ENCODE measurements at regions not wholly inside any gene's neighbourhood (a gene's known extent, or its start where the extent isn't known, plus 50 kb on each side); places are given as distances from the start of the nearest gene placed in this dataset.

DNA sequence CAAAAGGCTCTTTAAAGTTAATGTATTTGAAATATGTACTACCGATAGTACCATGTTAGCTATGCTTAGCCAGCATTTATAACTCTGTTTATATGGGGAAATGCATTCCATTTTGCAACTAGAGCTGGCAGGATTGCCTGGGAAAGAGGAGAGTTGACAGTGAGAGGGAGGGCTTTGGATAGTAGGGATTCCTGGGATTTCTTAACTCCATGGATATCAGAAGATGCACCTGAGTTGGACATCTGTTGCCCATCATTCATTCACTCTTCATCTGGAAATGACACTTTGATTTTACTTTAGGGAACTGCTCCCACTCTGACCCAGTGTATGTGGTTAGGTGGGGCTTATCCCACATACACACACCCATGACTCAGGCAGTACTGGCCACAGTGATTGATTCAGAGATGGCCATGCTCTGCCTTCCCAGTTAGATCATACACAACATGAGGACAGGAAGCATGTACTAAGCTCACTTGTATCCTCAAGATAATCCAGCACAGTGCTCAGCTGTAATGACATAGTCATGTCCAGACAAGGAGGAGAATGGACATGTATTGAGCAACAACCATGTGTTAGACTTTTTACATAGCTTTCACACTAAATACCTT, 248.8 kb downstream of the MREG start (continued):
- TF ChIP-seq, protein P1, sequence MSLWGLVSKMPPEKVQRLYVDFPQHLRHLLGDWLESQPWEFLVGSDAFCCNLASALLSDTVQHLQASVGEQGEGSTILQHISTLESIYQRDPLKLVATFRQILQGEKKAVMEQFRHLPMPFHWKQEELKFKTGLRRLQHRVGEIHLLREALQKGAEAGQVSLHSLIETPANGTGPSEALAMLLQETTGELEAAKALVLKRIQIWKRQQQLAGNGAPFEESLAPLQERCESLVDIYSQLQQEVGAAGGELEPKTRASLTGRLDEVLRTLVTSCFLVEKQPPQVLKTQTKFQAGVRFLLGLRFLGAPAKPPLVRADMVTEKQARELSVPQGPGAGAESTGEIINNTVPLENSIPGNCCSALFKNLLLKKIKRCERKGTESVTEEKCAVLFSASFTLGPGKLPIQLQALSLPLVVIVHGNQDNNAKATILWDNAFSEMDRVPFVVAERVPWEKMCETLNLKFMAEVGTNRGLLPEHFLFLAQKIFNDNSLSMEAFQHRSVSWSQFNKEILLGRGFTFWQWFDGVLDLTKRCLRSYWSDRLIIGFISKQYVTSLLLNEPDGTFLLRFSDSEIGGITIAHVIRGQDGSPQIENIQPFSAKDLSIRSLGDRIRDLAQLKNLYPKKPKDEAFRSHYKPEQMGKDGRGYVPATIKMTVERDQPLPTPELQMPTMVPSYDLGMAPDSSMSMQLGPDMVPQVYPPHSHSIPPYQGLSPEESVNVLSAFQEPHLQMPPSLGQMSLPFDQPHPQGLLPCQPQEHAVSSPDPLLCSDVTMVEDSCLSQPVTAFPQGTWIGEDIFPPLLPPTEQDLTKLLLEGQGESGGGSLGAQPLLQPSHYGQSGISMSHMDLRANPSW (CRISPR knock-in tag; conservative IDR thresholded peaks at IDR 0.05; ENCODE audit: low read depth), result no peak
- TF ChIP-seq TEAD1 (CRISPR knock-in tag; IDR thresholded peaks at IDR 0.05) (no peak), NFYB (CRISPR knock-in tag; conservative IDR thresholded peaks at IDR 0.05; ENCODE audit: low read depth) (no peak), CREM (CRISPR knock-in tag; IDR thresholded peaks at IDR 0.05) (no peak), SMAD3 (CRISPR knock-in tag; IDR thresholded peaks at IDR 0.05; ENCODE audit: borderline replicate concordance) (no peak)
- TF ChIP-seq, protein P2, sequence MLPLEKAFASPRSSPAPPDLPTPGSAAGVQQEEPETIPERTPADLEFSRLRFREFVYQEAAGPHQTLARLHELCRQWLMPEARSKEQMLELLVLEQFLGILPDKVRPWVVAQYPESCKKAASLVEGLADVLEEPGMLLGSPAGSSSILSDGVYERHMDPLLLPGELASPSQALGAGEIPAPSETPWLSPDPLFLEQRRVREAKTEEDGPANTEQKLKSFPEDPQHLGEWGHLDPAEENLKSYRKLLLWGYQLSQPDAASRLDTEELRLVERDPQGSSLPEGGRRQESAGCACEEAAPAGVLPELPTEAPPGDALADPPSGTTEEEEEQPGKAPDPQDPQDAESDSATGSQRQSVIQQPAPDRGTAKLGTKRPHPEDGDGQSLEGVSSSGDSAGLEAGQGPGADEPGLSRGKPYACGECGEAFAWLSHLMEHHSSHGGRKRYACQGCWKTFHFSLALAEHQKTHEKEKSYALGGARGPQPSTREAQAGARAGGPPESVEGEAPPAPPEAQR (CRISPR knock-in tag; IDR thresholded peaks at IDR 0.05), result no peak

DNA sequence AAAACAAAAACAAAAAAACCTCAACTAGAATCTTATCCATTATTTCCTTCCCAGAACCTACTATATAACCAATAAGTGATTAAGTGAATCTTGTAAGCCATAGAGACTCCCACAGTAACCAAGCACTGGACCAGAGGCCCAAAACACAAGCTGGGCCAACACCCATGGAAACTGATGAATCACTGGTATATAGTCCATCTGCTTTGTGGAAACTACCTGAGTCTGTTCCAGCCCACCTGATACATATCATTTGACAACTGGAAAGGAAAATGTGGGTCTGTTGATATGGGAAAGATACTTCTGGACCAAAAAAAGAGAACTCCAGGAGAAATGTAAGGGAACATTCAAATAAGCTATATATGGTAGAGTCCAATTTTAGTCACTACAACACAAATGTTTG, 252.8 kb downstream of the MREG start:
- ChIA-PET CTCF (no interaction called here), POLR2A (no interaction called here)
- TF ChIP-seq, protein P3, sequence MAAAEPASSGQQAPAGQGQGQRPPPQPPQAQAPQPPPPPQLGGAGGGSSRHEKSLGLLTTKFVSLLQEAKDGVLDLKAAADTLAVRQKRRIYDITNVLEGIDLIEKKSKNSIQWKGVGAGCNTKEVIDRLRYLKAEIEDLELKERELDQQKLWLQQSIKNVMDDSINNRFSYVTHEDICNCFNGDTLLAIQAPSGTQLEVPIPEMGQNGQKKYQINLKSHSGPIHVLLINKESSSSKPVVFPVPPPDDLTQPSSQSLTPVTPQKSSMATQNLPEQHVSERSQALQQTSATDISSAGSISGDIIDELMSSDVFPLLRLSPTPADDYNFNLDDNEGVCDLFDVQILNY (CRISPR knock-in tag; IDR thresholded peaks at IDR 0.05), result no peak
- TF ChIP-seq, protein P4, sequence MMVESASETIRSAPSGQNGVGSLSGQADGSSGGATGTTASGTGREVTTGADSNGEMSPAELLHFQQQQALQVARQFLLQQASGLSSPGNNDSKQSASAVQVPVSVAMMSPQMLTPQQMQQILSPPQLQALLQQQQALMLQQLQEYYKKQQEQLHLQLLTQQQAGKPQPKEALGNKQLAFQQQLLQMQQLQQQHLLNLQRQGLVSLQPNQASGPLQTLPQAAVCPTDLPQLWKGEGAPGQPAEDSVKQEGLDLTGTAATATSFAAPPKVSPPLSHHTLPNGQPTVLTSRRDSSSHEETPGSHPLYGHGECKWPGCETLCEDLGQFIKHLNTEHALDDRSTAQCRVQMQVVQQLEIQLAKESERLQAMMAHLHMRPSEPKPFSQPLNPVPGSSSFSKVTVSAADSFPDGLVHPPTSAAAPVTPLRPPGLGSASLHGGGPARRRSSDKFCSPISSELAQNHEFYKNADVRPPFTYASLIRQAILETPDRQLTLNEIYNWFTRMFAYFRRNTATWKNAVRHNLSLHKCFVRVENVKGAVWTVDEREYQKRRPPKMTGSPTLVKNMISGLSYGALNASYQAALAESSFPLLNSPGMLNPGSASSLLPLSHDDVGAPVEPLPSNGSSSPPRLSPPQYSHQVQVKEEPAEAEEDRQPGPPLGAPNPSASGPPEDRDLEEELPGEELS (CRISPR knock-in tag; IDR thresholded peaks at IDR 0.05), result no peak
- no peak for TF ChIP-seq EMX1 (CRISPR knock-in tag; IDR thresholded peaks at IDR 0.05)
- TF ChIP-seq HMGA2 (CRISPR knock-in tag; IDR thresholded peaks at IDR 0.05), result no peak
- TF ChIP-seq, protein P5, sequence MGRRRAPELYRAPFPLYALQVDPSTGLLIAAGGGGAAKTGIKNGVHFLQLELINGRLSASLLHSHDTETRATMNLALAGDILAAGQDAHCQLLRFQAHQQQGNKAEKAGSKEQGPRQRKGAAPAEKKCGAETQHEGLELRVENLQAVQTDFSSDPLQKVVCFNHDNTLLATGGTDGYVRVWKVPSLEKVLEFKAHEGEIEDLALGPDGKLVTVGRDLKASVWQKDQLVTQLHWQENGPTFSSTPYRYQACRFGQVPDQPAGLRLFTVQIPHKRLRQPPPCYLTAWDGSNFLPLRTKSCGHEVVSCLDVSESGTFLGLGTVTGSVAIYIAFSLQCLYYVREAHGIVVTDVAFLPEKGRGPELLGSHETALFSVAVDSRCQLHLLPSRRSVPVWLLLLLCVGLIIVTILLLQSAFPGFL (CRISPR knock-in tag; IDR thresholded peaks at IDR 0.05; ENCODE audit: borderline replicate concordance), result no peak
- no peak for TF ChIP-seq ELF4 (CRISPR knock-in tag; IDR thresholded peaks at IDR 0.05; ENCODE audit: low read depth)
- no peak for ATAC-seq
- H3K4me3 Mint-ChIP-seq, result no peak overlapping the region
- H3K9me3 Mint-ChIP-seq, result peaks cover 16% of the 10 kb centered on the region
- peaks cover 7% of the 10 kb centered on the region for H3K4me1 Mint-ChIP-seq
- H3K27ac Mint-ChIP-seq, result no peak overlapping the region
- no peak for DNase-seq (ENCODE audit: low spot score)
- no peaks in the 10 kb centered on the region for H3K27me3 Mint-ChIP-seq (ENCODE audit: low read depth)
- H3K36me3 Mint-ChIP-seq, result peaks cover 9% of the 10 kb centered on the region

DNA sequence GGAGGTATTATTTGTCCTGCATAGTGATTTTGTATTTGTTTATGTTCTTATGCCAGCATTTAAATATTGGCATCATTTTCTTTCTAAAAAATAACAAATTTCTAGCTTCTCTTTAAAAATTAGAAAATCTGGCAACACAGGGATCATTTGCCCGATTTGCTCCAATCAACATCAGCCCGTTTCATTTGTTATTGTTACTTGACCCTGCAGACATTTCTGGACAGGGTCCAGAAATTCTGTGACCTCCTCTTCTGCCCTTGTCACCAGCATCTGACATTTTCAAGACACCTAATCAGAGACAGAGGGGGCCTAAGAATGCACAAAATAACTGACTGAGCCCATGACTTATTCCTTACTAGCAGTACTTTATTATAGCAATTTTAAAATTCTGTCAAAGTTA, 253.3 kb downstream of the MREG start:
- ChIA-PET POLR2A (interaction anchor here (0.6 kb wide), 1 partner anchor 25 kb away, joined by 3 read pairs; no protein-coding TSS in a partner anchor), CTCF (no interaction called here)
- peaks cover 16% of the 10 kb centered on the region for H3K9me3 Mint-ChIP-seq
- H3K36me3 Mint-ChIP-seq, result peaks cover 9% of the 10 kb centered on the region
- peaks cover 7% of the 10 kb centered on the region for H3K4me1 Mint-ChIP-seq
- no peak for DNase-seq (ENCODE audit: low spot score)
- no peaks in the 10 kb centered on the region for H3K27me3 Mint-ChIP-seq (ENCODE audit: low read depth)
- ATAC-seq, result no peak
- no peak overlapping the region for H3K27ac Mint-ChIP-seq
- no peak overlapping the region for H3K4me3 Mint-ChIP-seq
- TF ChIP-seq, protein P6, sequence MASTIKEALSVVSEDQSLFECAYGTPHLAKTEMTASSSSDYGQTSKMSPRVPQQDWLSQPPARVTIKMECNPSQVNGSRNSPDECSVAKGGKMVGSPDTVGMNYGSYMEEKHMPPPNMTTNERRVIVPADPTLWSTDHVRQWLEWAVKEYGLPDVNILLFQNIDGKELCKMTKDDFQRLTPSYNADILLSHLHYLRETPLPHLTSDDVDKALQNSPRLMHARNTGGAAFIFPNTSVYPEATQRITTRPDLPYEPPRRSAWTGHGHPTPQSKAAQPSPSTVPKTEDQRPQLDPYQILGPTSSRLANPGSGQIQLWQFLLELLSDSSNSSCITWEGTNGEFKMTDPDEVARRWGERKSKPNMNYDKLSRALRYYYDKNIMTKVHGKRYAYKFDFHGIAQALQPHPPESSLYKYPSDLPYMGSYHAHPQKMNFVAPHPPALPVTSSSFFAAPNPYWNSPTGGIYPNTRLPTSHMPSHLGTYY (CRISPR knock-in tag; IDR thresholded peaks at IDR 0.05), result no peak
- TF ChIP-seq, protein P7, sequence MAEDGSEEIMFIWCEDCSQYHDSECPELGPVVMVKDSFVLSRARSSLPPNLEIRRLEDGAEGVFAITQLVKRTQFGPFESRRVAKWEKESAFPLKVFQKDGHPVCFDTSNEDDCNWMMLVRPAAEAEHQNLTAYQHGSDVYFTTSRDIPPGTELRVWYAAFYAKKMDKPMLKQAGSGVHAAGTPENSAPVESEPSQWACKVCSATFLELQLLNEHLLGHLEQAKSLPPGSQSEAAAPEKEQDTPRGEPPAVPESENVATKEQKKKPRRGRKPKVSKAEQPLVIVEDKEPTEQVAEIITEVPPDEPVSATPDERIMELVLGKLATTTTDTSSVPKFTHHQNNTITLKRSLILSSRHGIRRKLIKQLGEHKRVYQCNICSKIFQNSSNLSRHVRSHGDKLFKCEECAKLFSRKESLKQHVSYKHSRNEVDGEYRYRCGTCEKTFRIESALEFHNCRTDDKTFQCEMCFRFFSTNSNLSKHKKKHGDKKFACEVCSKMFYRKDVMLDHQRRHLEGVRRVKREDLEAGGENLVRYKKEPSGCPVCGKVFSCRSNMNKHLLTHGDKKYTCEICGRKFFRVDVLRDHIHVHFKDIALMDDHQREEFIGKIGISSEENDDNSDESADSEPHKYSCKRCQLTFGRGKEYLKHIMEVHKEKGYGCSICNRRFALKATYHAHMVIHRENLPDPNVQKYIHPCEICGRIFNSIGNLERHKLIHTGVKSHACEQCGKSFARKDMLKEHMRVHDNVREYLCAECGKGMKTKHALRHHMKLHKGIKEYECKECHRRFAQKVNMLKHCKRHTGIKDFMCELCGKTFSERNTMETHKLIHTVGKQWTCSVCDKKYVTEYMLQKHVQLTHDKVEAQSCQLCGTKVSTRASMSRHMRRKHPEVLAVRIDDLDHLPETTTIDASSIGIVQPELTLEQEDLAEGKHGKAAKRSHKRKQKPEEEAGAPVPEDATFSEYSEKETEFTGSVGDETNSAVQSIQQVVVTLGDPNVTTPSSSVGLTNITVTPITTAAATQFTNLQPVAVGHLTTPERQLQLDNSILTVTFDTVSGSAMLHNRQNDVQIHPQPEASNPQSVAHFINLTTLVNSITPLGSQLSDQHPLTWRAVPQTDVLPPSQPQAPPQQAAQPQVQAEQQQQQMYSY (CRISPR knock-in tag; IDR thresholded peaks at IDR 0.05), result no peak
- TF ChIP-seq RELA (CRISPR knock-in tag; IDR thresholded peaks at IDR 0.05; ENCODE audit: borderline replicate concordance), result no peak
- TF ChIP-seq NR1H2 (CRISPR knock-in tag; IDR thresholded peaks at IDR 0.05), result no peak
- TF ChIP-seq, protein P8, sequence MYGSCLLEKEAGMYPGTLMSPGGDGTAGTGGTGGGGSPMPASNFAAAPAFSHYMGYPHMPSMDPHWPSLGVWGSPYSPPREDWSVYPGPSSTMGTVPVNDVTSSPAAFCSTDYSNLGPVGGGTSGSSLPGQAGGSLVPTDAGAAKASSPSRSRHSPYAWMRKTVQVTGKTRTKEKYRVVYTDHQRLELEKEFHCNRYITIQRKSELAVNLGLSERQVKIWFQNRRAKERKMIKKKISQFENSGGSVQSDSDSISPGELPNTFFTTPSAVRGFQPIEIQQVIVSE (CRISPR knock-in tag; IDR thresholded peaks at IDR 0.05; ENCODE audit: borderline replicate concordance), result no peak
- no peak for TF ChIP-seq SMAD3 (CRISPR knock-in tag; IDR thresholded peaks at IDR 0.05; ENCODE audit: borderline replicate concordance)
- TF ChIP-seq CREM (CRISPR knock-in tag; IDR thresholded peaks at IDR 0.05), result no peak
- TF ChIP-seq HMGA2 (CRISPR knock-in tag; IDR thresholded peaks at IDR 0.05), result no peak
